ENCODE measurements at regions not wholly inside any gene's neighbourhood (a gene's known extent, or its start where the extent isn't known, plus 50 kb on each side); places are given as distances from the start of the nearest gene placed in this dataset.

DNA sequence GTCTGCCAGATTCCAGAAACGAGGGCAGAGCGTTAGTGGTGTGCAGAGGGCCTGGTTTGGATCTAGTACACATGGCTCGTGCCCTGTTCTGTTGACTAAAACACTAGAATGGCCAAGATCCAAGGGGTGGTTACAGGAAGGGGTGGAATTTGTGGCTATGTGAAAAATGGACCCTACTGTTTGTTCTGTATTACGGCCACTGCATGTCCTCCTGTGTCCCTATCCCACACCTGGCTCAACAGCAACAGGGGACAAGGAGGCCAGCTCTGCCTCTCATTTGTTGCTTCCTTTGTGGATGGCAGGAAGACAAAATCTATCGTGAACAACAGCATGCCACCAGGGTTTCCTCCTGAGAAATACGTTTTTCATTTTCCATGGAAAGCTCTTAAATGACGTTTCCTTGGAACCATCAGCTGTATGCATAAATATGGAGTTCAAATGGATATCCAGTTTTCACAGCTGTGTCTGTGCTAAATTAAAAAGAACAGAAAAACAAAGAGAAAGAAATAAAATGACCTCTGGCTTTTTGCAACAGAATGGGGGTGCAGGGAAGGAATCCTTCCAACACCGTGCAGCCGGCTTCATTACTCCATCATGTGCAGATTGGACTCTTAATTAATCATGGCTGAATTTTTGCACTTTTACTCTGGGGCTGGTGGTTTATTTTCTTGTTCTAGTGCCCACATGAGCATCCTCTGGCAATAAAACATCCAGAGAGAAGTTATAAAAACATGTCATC lies 318.9 kb downstream of the CXCL12 start:
- H3K27me3 ChIP-seq: no peaks in the 10 kb centered on the region
- ATAC-seq: peak in 3 of 8 donors; percentile 15 to 31 (median 15)

DNA sequence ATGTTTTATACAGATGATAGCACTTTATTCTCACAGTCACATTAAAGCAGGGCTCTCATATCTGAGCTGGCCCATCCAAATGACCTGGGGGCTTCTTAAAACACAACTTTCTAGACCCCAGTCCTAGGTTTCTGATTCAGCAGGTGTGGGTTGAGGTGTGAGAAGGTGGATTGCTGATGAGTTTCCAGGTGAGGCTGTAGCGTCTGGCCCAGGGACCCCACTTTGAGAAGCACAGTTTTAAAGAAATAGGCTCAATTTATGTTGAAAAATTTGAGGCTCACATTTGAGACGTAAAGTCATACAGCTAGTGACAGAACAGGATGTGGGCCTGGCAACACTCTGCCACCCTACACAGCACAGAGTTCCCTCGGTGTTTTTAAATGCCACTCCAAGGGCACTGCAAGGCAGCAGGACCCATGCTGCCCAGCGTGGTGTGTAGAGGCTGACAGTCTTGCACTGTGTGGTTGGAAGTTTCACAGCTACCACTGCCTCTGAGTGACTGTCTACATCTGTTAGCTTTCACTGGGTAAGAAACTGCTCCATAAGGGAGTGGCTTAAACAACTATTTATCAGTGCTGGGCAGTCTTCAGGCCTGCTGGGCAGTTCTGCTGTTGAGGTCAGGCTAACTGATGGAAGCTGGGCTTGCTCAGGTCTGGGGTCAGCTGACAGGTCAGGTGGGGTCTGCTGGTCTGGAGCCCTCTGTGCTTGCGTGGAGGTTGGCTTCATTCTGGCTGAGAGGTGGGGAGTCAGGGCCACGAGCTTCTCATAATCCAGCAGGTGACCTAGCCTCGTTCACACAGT lies 319.7 kb downstream of the CXCL12 start:
- WGBS, 2 donors: 79 to 88% methylated on average over 7 of the region's 7 CpGs
- H3K4me1 ChIP-seq: peaks cover 5 to 44% (median 13%) of the 10 kb centered on the region in 9 donors
- H3K4me3 ChIP-seq: no peak overlapping the region
- H3K27ac ChIP-seq: peak overlapping the region in 4 of 10 donors; percentile 1 to 64 (median 42)
- no peak for DNase-seq
- intact Hi-C loops (cut with DNase I): no loop called here
- no peaks in the 10 kb centered on the region for H3K27me3 ChIP-seq
- no peaks in the 10 kb centered on the region for H3K9me3 ChIP-seq
- TF ChIP-seq, protein P1, sequence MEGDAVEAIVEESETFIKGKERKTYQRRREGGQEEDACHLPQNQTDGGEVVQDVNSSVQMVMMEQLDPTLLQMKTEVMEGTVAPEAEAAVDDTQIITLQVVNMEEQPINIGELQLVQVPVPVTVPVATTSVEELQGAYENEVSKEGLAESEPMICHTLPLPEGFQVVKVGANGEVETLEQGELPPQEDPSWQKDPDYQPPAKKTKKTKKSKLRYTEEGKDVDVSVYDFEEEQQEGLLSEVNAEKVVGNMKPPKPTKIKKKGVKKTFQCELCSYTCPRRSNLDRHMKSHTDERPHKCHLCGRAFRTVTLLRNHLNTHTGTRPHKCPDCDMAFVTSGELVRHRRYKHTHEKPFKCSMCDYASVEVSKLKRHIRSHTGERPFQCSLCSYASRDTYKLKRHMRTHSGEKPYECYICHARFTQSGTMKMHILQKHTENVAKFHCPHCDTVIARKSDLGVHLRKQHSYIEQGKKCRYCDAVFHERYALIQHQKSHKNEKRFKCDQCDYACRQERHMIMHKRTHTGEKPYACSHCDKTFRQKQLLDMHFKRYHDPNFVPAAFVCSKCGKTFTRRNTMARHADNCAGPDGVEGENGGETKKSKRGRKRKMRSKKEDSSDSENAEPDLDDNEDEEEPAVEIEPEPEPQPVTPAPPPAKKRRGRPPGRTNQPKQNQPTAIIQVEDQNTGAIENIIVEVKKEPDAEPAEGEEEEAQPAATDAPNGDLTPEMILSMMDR (IDR thresholded peaks at IDR 0.05): no peak
- no peaks in the 10 kb centered on the region for H3K36me3 ChIP-seq
- ATAC-seq: peak in 3 of 8 donors; percentile 26 to 43 (median 40)

More for the DNA sequence above, 318.9 kb downstream of the CXCL12 start:
- H3K36me3 ChIP-seq: no peaks in the 10 kb centered on the region
- H3K4me1 ChIP-seq: peaks cover 5 to 50% (median 16%) of the 10 kb centered on the region in 9 donors
- intact Hi-C loops (cut with DNase I): no loop called here
- H3K9me3 ChIP-seq: no peaks in the 10 kb centered on the region
- DNase-seq: no peak
- H3K4me3 ChIP-seq: no peak overlapping the region
- TF ChIP-seq, protein P1 (IDR thresholded peaks at IDR 0.05): no peak
- WGBS, 2 donors: 60 to 66% methylated on average over 9 of the region's 9 CpGs
- peak overlapping the region in 4 of 10 donors; percentile 1 to 64 (median 42) for H3K27ac ChIP-seq

DNA sequence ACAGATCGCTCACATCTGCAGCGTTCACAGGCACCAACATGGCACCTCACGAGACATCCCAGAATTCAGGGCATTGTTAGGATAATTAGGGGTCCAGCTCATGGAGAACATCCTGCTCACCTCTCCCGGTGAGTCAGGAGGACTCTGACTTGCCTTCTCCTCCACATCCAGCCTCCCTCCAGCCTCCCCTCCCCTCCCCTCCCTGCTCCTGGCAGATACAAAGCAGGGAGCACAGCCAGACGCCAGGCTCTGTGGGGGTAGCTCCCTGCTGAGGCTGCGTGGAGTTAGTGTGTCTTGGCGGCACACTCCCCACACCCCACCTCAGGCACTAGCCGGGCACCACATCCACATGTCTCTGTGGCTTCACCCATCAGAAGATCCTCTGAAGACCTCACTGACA lies 320.6 kb downstream of the CXCL12 start:
- Histone ChIP-seq H3K4me1 (peaks cover 2 to 35% (median 10%) of the 10 kb centered on the region in 9 donors), H3K4me3 (no peak overlapping the region), H3K27ac (no peak overlapping the region), H3K9me3 (no peaks in the 10 kb centered on the region), H3K27me3 (no peaks in the 10 kb centered on the region), H3K36me3 (no peaks in the 10 kb centered on the region)
- intact Hi-C loops (cut with DNase I): no loop called here
- TF ChIP-seq, protein P1 (IDR thresholded peaks at IDR 0.05): no peak
- DNase-seq (no peak), ATAC-seq (no peak)
- 85 to 88% methylated on average over 8 of the region's 8 CpGs for WGBS, 2 donors

DNA sequence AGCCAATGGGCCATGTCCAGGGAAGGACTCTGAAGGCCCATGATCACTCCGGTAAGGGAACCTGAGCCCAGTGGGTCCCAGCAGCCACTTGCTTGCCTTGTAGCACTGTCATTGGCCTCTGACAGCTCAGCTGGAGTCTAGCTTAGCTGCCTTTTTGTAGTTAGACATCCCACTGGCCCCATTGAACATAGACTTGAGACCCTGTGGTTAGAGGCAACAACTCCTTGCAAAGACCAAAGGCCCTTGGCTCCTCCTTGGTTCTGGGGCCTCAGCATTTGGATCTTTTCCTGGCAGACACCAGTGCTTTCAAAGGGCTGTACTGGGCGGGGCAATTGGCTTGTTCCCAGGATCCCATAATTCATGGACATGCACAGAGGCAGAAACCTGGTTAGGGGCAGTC lies 321.2 kb downstream of the CXCL12 start:
- Histone ChIP-seq H3K27ac (no peak overlapping the region), H3K36me3 (no peaks in the 10 kb centered on the region), H3K9me3 (no peaks in the 10 kb centered on the region), H3K4me3 (no peak overlapping the region), H3K27me3 (no peaks in the 10 kb centered on the region), H3K4me1 (peaks cover 0 to 29% (median 9%) of the 10 kb centered on the region in 9 donors)
- TF ChIP-seq, protein P1 (IDR thresholded peaks at IDR 0.05): no peak
- intact Hi-C loops (cut with DNase I): no loop called here
- ATAC-seq: no peak
- 89 to 100% methylated on average over 2 of the region's 2 CpGs for WGBS, 2 donors
- no peak for DNase-seq

All from heart right ventricle (tissue), 16 donors.